ENCODE measurements at regions not wholly inside any gene's neighbourhood (a gene's known extent, or its start where the extent isn't known, plus 50 kb on each side); places are given as distances from the start of the nearest gene placed in this dataset.

DNA sequence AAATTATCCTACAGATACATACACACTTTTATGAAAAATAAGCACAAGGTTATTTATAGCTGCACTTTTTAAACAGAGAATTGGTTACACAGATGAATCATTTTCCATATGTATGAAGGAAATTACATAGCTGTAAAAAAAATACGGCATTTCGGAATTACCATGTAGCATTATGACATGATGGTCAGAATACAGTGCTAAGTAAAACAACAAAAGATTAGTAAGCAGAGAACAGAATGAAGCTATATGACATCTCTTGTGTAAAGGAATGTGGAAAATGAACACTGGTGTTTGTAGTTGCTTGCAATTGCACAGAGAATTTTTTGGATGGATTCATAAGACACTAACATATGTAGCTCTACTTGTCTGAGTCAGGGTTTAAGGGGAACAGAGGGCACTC lies 1222.0 kb upstream of the PRKX start:
- no peak for DNase-seq (ENCODE audit: extremely low read depth, low read depth, low spot score)

DNA sequence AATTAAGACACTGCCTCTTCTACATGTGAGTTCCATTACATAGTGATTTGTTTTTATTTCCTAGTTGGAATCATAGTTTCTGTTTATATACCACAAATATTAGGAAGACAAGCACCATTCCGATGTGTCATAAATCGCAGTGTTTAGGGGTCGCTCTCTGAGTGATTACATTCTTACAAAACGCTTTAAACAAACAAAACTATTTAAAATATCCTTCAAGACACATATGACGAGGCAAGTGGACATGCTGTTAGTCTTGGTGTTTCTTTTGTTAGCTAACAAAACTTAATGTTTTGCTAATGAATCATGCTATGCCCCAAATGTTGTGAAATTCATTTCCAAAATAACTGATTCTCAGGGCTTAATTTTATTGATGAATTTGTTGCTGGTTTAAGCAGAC lies 1219.3 kb upstream of the PRKX start:
- DNase-seq (ENCODE audit: extremely low read depth, low read depth, low spot score): no peak

DNA sequence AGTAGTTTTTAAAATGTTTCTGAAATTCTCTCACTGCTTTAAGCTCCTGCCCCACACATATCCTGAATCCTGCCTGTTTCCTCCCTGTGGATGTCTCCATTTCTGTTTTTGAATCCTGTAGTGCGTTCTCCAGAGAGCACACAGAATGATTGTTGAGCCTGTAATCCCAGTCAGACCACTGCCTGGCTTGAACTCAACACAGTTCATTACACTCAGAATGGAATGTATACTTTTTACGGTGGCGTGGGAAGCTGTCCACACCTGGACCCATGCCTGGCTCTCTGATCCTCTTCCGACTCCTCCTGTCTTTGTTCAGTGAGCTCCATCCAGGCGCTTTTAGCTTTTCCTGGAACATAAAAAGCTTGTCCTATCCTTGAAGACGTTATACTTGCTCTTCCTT lies 1217.0 kb upstream of the PRKX start:
- no peak for DNase-seq (ENCODE audit: extremely low read depth, low read depth, low spot score)

DNA sequence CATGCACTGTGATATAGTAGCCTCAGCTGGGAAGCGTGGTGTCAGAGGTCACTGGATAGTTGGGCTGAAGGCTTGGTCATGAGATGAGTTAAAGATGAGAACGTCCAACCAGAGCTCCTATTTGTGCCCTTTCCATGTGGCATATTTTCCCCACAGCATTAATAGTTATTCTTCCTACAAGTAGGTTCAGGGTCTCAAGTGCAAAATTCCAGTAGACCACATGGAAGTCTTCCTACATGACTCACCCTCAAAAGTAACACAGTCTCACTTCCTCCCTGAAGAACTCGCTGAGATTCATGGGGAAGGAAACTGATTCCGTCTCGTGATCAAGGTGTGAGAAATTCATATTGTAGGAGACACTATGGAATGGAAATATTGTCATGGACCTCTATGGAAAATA lies 1212.5 kb upstream of the PRKX start:
- DNase-seq (ENCODE audit: extremely low read depth, low read depth, low spot score): no peak

DNA sequence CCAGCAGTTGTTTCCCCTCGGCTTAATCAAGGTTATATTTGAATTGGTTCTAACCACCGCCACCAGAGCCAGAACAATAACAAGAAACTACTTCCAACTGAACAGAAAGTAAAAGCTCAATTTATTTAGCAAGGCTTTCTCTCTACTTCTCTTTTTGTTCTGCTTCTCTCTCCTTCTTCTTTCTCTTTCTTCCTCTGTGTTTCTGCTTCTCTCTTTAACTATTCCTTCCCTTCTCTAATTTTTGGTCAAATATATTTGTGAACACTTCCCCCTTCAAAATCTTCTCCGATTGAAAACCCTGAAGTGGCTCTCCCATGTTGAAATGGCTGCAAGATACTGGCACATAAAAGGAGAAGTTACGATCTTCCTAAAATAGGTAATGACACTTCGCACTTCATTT lies 1195.9 kb upstream of the PRKX start:
- no peak for DNase-seq (ENCODE audit: extremely low read depth, low read depth, low spot score)

DNA sequence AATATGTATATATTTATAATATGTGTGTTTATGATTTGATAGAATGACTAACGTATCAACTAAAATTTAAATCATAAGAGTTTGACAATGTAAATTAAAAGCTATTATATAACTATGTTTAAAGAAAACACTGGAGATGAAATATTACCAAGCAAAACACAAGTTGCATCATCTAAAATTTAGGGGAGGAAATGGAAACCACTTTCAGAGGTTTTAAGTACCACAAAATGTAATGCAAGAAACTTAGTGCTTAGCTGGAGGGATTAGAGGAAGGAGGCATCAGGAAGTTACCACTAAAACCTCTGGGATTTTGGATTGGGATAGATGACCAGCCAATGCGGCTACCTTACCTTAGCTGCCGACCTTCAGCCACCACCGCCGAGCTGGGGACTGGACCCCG lies 1192.1 kb upstream of the PRKX start:
- no peak for DNase-seq (ENCODE audit: extremely low read depth, low read depth, low spot score)

DNA sequence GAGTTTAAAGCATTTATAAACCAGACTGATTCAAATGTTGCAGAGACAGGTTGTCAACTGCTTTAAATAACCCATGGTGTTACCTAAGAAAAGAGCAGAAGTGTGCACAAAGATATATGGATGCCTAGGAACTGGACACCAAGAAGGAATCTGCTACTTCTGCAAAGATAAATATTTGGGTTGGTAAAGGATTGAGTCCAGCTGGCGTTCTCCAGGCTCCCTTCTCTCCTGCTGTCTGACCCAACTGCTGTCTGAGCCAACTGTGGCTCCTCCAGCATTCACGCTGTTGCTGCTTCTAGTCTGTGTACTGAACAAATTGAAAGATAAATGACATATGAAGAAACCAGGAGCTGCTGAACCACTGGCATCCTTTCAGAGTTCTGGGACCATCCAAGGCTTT lies 1167.8 kb upstream of the PRKX start:
- no peak for DNase-seq (ENCODE audit: extremely low read depth, low read depth, low spot score)

DNA sequence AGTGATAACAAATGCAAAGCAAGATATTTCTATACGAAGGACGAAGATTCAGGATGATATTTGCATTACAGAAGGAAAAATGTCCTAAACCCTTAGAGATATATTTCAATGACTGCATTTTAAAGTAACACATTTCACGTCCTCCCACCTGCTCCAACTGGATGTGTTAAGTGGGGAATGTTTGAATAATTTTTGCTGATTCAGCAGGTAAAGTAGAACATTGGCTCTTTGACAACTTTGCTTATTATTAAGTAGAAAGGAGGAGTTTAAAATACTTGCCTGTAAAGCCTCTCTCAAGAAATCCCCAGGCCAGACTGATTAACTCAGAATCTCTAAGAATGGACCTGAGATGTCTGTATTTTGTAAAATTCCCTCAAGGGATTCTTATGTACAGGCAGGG lies 1165.2 kb upstream of the PRKX start:
- DNase-seq (ENCODE audit: extremely low read depth, low read depth, low spot score): no peak

DNA sequence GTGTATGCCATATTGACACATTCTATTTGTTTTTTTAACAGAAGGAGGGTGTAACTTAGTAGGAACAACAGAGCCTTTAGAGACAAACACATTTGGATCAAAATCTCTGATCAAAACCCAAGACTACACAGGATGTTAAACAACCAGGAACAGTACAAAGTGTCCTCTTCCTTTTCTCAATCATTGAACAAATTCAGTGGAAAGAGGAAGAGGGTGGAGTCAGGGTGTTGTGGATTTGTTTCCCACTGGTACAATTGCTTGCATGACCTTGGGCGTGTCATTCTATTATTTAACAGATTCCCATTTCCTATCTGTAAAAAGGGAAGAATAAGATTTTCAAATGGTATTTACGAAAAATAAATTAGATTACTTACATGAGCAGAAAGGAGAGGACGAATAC lies 1162.8 kb upstream of the PRKX start:
- no peak for DNase-seq (ENCODE audit: extremely low read depth, low read depth, low spot score)

DNA sequence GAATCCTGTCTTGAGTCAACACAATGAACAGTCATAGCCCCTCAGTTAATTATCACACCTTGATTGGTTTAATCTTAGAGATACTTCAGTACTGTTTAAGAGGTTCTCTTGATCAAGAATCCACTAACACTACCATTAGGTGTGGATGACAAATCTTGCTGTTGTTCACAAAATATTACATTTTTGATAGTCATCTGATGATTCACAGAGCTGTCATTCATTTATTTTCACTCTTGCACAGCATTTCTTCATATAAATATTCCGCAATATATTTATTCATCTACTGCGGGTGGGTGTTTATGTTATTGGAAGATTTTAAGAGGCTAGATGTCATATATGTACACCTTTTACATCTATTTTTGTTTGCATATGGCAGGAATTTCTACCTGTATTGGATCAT lies 1138.1 kb upstream of the PRKX start:
- DNase-seq (ENCODE audit: extremely low read depth, low read depth, low spot score): no peak

DNA sequence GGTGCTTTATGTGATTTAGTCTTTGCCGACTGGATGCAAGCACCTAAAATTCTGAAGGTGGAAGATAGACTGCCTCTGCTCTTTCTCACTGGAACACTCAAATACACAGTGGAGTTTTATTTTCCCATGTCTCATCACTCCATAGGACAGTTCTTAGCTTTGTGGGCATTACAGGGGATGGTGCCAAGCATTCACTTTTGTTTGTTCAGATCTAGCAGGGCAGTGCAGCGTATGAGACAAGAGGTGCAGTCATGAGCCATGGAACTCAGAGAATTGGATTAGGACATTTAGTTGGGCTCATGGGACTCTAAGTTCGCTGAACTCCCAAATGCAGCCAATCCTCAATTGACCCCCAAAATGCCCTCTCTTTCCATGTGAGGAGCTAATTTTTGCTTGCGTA lies 1136.9 kb upstream of the PRKX start:
- DNase-seq (ENCODE audit: extremely low read depth, low read depth, low spot score): no peak

DNA sequence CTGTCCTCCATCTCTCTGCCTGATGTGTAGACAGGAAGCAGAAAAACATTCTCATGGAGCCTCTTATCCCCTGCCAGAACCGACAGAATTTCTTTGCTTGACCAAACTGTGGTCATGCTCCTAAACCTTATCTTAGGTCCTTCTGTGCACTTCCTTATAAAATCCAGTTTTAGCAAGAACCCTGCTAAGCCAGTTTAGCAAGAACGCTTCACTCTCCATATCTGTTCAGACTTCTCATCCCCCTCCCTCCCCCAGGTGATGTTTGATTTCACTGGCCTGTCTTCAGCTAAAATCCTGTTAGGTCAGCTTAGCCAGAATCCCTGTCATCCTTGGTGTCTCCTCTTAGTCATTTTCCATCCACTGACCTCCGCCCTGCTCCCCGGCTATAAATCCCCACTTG lies 1130.9 kb upstream of the PRKX start:
- DNase-seq (ENCODE audit: extremely low read depth, low read depth, low spot score): no peak

DNA sequence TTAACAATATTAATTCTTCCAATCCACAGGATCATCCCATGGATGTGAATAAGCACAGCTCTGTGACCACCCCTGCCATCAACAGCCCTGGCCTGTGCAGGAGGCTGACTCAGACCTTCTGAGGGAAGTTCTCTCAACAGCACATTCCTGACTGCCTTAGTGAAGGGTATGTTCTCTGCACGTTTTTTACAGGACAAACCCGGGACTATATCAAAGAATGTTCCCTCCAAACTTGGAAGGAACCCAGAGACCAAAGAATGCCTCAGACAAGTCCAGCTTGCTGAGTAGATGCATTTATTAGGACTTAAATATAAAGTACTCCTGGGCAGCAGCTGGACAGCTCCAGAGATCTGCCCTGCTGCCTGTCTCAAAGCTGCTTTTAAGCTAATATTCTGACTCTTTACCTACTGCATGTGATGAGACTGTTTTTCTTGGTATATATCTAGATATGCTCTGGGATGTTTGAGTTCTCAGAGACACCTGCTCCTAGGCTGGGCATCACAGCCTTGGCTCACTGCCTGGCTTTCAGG lies 1127.8 kb upstream of the PRKX start:
- DNase-seq (ENCODE audit: extremely low read depth, low read depth, low spot score): no peak

DNA sequence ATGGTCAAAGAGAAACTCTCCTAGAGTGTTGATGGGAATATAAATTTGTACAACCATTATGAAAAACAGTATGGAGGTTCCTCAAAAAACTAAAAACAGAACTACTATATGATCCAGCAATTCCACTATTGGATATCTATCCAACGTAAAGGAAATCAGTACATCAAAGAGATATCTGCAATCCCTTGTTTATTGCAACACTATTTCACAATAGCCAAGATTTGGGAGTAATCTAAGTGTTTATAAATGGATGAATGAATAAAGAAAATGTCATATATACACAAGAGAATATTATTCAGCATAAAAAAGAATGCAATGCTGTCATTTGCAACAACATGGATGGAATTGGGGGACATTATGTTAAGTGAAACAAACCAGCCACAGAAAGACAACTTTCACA lies 1118.1 kb upstream of the PRKX start:
- DNase-seq (ENCODE audit: extremely low read depth, low read depth, low spot score): no peak

DNA sequence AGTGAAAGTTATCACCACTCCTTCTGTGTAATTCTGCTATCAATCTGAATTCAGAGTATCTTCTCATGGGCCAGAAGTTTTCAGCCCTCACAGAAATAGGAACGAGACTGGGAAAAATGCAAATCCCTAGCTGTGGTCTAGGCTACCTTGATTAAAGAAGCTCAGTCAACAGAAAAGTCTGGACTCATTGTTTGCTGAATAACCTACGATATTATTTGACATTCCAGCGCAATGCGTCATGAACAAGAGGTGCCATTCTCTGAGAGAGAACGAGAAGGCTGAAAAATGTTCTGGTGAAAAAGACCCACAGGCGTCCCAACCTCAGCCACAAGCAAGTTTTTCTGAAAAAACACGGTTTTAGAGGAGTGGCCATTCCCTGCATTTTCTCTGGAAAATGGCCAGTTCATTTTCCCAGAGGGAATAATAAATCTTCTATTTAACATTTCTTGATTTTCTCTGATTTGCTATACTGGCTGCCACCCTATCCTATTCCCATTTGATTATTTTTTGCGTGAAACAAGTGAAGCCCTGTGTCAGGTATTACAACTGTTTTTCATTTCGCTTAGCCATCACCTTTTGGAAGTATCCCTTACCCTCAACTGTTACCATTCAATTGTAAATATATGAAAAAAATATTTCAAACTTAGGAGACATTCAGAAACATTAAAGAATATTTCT lies 1117.6 kb upstream of the PRKX start:
- DNase-seq (ENCODE audit: extremely low read depth, low read depth, low spot score): no peak

DNA sequence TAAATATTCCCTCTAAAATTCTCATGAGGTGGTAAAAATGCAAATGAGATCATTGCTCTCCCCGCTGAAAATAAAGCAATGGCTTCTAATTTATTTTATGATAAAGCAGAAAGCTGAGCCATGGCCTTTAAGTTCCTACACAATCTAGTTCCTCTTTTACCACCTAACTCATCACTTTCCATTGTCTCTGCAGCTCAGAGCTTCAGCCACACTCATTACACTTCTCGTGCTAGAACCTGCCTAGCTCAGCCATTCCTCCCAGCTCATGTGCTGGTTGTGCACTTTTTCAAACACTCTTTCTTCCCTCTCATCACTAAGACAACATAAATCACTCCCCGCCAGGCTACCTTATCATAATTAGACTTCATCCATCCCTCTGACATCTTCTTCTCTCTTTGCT lies 1112.1 kb upstream of the PRKX start:
- DNase-seq (ENCODE audit: extremely low read depth, low read depth, low spot score): no peak

DNA sequence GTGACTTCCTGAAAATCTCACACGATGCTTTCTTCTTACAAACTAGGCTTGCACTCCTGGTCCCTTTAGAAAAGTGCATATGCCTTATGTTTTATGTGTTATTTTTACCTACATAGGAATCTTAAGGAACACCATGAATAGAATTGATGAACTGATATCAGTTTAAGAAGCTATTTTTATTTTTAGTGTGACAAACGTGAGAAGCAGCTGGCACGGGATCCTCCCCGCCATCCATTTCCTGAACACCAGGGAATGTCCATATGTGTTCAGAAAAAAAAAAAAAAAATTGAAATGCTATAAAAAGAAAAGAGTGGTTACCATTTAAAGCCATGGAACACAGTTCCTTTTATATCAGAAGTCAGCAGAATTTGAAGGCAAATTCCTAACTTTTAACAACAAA lies 1096.1 kb upstream of the PRKX start:
- no peak for DNase-seq (ENCODE audit: extremely low read depth, low read depth, low spot score)

DNA sequence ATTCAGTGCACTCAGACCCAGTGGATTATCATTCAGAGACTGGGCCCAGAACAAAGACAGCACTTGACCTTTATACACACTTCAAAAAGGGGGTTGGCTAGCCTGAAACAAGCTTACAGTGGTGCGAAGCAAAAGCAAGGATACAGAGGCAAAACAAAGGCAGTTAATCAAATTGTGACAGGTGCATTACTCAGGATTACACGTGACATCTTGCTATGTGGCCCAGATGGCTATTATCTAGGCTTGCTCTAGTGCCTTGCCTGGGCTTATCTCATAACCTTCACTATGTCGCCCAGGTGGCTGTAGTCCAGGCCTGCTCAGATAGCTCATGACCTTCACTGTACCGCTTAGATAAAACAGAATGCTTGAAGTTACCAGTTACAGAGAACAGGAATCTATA lies 1092.1 kb upstream of the PRKX start:
- no peak for DNase-seq (ENCODE audit: extremely low read depth, low read depth, low spot score)

DNA sequence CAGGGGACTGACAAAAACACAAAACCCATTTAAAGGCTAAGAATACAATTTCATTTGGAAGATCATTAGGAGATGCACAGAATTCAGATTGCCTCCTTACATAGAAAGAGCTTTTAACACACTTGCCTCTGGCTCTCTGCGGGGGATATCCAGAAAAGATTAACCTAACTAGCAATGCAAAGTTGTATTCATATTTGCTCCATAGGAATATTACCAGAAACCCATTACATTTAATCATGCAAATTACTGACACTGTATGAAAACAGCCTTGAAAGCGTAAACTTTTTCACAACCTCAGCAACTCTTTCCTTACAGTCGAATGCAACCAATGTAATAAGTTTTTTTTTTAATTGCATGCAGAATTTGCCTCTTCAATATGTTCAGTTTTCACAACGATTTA lies 1087.3 kb upstream of the PRKX start:
- DNase-seq (ENCODE audit: extremely low read depth, low read depth, low spot score): no peak

DNA sequence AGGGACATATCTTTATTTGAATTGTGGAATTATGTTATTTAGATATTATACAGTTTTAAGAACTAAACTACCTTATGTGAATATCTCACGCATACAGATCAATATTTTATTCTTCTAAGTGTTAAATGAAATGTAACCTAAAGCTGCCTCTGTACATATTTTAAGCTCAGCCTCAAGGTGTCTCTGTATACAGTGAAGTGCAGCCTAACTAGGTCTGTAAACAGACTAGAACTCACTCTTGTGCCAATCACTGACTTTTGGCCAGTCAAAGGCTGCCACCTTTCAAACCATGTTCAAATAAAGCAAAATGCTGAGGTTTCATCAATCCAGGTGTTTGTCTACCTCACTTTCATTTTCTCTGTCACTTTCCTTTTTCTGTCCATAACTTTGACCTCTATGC lies 1074.5 kb upstream of the PRKX start:
- no peak for DNase-seq (ENCODE audit: extremely low read depth, low read depth, low spot score)

DNA sequence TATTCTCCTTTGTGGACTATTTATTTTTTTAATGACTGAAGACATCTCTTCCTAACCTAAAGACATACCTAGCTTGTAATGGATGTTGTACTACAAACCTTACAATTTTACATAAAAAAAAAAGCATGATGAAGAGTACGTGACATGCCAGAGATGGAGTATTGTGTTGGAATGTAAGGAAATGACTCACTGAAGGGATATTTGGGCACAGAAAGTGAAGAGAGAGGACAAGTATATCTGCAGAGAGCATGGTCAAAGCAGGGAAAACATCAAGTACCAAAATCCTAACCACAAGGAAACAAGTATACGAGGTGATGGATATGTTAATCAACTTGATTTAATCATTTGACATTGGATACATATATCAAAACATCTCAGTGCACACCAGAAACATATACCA lies 1051.4 kb upstream of the PRKX start:
- DNase-seq (ENCODE audit: extremely low read depth, low read depth, low spot score): no peak

DNA sequence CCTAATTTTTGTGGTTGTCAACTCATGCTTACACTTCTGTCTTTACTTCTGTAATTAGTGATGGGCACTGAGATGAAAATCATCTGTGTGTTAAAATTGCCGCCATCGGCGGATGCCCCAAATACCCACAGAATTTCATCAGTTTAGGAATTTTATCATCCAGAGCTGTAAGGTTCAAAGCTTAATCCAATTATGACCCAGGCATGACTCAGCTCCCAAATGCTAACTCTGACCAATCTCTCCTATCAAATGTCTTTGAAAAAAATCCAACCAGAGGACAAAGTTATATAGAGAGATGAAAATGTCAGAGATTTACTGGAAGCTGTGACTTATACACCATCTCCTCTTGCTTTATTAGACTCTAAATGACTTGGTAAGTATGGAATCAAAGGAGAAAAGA lies 1048.7 kb upstream of the PRKX start:
- no peak for DNase-seq (ENCODE audit: extremely low read depth, low read depth, low spot score)

DNA sequence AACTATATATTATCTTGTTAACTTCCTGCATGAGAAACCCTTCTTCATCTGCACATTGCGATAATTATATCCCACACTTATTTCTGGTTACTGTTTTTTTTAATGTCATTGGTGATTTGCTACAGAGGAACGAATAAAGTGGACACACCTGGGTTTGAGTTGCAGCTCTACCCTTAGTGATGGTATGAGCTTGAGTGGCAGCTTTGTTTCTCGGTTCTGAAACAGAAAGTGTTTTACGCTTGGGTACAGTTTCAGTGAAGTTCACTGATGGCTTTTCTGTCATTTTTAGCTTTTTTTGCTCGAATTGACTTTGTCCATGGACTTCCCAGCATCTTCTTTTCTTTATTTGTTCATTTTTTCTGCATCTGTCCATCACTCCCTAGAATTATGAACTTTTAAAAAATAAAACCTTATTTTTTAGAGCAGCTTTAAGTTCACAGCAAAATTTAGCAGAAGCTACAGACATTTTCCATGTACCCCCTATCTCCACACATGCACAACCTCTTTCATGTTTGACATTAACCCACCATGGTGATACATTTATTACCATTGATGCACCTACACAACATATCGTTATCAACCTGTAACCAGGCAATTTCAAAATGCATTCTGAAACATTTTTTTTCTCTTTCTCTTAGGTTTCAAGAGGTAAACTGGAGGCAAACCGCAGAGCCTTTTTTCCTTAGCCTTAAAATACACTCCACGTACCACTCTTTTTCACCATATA lies 1041.6 kb upstream of the PRKX start:
- no peak for DNase-seq (ENCODE audit: extremely low read depth, low read depth, low spot score)
